ENCODE measurements at regions not wholly inside any gene's neighbourhood (a gene's known extent, or its start where the extent isn't known, plus 50 kb on each side); places are given as distances from the start of the nearest gene placed in this dataset.

- no peak for DNase-seq
- Histone ChIP-seq H3K27me3 (no peaks in the 10 kb centered on the region), H3K27ac (peak overlapping the region in 2 of 4 donors; percentile 36 to 39), H3K36me3 (no peaks in the 10 kb centered on the region), H3K4me1 (no peaks in the 10 kb centered on the region), H3K4me3 (no peak overlapping the region), H3K9me3 (no peaks in the 10 kb centered on the region)
- 75 to 79% methylated on average over 4 of the region's 4 CpGs for WGBS, 2 donors (ENCODE audit: low coverage in 1 of 2)
- in situ Hi-C loops (cut with MboI; ENCODE audit: low pct_ligation_motif_present in 1 of 4, low pct_unique_long_range_greater_than_20kb in 1 of 4, low sequenced_read_pairs in 3 of 4) = no loop called here
- intact Hi-C loops (cut with DNase I; ENCODE audit: low total_unique reads) = no loop called here
- no peak for TF ChIP-seq EP300 (IDR thresholded peaks at IDR 0.05; ENCODE audit: low read depth)
- no peak for TF ChIP-seq POLR2A (IDR thresholded peaks at IDR 0.05)
- TF ChIP-seq CTCF (IDR thresholded peaks at IDR 0.05) = no peak
- no peak for TF ChIP-seq POLR2AphosphoS5 (IDR thresholded peaks at IDR 0.05)
Observed at GRCh38 chr3:113063126-113063894, 72.5 kb downstream of the GTPBP8 start.

GRCh38 chr3:113064183-113064582, 73.4 kb downstream of the GTPBP8 start:
- in situ Hi-C loops (cut with MboI; ENCODE audit: low pct_ligation_motif_present in 1 of 4, low pct_unique_long_range_greater_than_20kb in 1 of 4, low sequenced_read_pairs in 3 of 4) = no loop called here

GRCh38 chr3:113065336-113065735, 74.6 kb downstream of the GTPBP8 start:
- Histone ChIP-seq H3K27me3 (no peaks in the 10 kb centered on the region), H3K4me3 (no peak overlapping the region), H3K9me3 (no peaks in the 10 kb centered on the region), H3K36me3 (no peaks in the 10 kb centered on the region), H3K4me1 (no peaks in the 10 kb centered on the region), H3K27ac (no peak overlapping the region)
- in situ Hi-C loops (cut with MboI; ENCODE audit: low pct_ligation_motif_present in 1 of 4, low pct_unique_long_range_greater_than_20kb in 1 of 4, low sequenced_read_pairs in 3 of 4) = no loop called here
- intact Hi-C loops (cut with DNase I; ENCODE audit: low total_unique reads) = no loop called here
- WGBS, 2 donors (ENCODE audit: low coverage in 1 of 2) = 43 to 88% methylated on average over 1 to 3 of the region's 3 CpGs
- no peak for DNase-seq
- no peak for TF ChIP-seq POLR2A (IDR thresholded peaks at IDR 0.05)
- TF ChIP-seq EP300 (IDR thresholded peaks at IDR 0.05; ENCODE audit: low read depth) = no peak
- TF ChIP-seq POLR2AphosphoS5 (IDR thresholded peaks at IDR 0.05) = no peak

More at GRCh38 chr3:113064183-113064582, 73.4 kb downstream of the GTPBP8 start:
- 71 to 81% methylated on average over 1 of the region's 1 CpG for WGBS, 2 donors (ENCODE audit: low coverage in 1 of 2)
- Histone ChIP-seq H3K36me3 (no peaks in the 10 kb centered on the region), H3K27me3 (no peaks in the 10 kb centered on the region), H3K4me3 (no peak overlapping the region), H3K4me1 (no peaks in the 10 kb centered on the region), H3K27ac (peak overlapping the region in 2 of 4 donors; percentile 36 to 39), H3K9me3 (no peaks in the 10 kb centered on the region)
- TF ChIP-seq EP300 (IDR thresholded peaks at IDR 0.05; ENCODE audit: low read depth) (peak; percentile 2), CTCF (IDR thresholded peaks at IDR 0.05) (no peak), POLR2AphosphoS5 (IDR thresholded peaks at IDR 0.05) (peak; percentile 21 to 72 (median 46)), POLR2A (IDR thresholded peaks at IDR 0.05) (no peak)
- DNase-seq = no peak
- intact Hi-C loops (cut with DNase I; ENCODE audit: low total_unique reads) = no loop called here

- DNase-seq = no peak
- Histone ChIP-seq H3K4me1 (no peaks in the 10 kb centered on the region), H3K27me3 (no peaks in the 10 kb centered on the region), H3K36me3 (no peaks in the 10 kb centered on the region), H3K9me3 (no peaks in the 10 kb centered on the region), H3K27ac (no peak overlapping the region), H3K4me3 (no peak overlapping the region)
- in situ Hi-C loops (cut with MboI; ENCODE audit: low pct_ligation_motif_present in 1 of 4, low pct_unique_long_range_greater_than_20kb in 1 of 4, low sequenced_read_pairs in 3 of 4) (no loop called here), intact Hi-C loops (cut with DNase I; ENCODE audit: low total_unique reads) (no loop called here)
- TF ChIP-seq EP300 (IDR thresholded peaks at IDR 0.05; ENCODE audit: low read depth) = no peak
- peak in 1 of 3 donors; percentile 23 for TF ChIP-seq POLR2AphosphoS5 (IDR thresholded peaks at IDR 0.05)
- WGBS, 2 donors (ENCODE audit: low coverage in 1 of 2) = 55% methylated on average over 1 of the region's 1 CpG; no CpG with 5 or more reads in 1 of the 2 donors
Observed at GRCh38 chr3:113070072-113070640, 79.4 kb downstream of the GTPBP8 start.

- Histone ChIP-seq H3K27ac (no peak overlapping the region), H3K27me3 (no peaks in the 10 kb centered on the region), H3K4me3 (no peak overlapping the region), H3K4me1 (no peaks in the 10 kb centered on the region), H3K9me3 (no peaks in the 10 kb centered on the region), H3K36me3 (no peaks in the 10 kb centered on the region)
- 41% methylated on average over 4 of the region's 4 CpGs; no CpG with 5 or more reads in 1 of the 2 donors for whole genome bisulfite sequencing, 2 donors (ENCODE audit: low coverage in 1 of 2)
- intact Hi-C loops (cut with DNase I; ENCODE audit: low total_unique reads) = no loop called here
- DNase-seq = no peak
- no peak for TF ChIP-seq CTCF (IDR thresholded peaks at IDR 0.05)
- TF ChIP-seq EP300 (IDR thresholded peaks at IDR 0.05; ENCODE audit: low read depth) = no peak
- no peak for TF ChIP-seq POLR2A (IDR thresholded peaks at IDR 0.05)
- TF ChIP-seq POLR2AphosphoS5 (IDR thresholded peaks at IDR 0.05) = no peak
- in situ Hi-C loops (cut with MboI; ENCODE audit: low pct_ligation_motif_present in 1 of 4, low pct_unique_long_range_greater_than_20kb in 1 of 4, low sequenced_read_pairs in 3 of 4) = no loop called here
Observed at GRCh38 chr3:113070681-113071113, 79.9 kb downstream of the GTPBP8 start.

Measured in transverse colon (tissue), 4 donors.